ENCODE measurements at regions not wholly inside any gene's neighbourhood (a gene's known extent, or its start where the extent isn't known, plus 50 kb on each side); places are given as distances from the start of the nearest gene placed in this dataset.

GRCh38 chr12:107465625-107466024, 220.0 kb upstream of the PWP1 start:
- FAIRE-seq (no peak), DNase-seq (ENCODE audit: low spot score) (no peak), ATAC-seq (no peak)
- Histone ChIP-seq H3K27me3 (ENCODE audit: control insufficient read depth in 1 of 2, insufficient read depth in 2 of 2, low read length in 2 of 2) (no peaks in the 10 kb centered on the region), H3K9ac (ENCODE audit: insufficient read depth, low read depth, low read length) (no peak overlapping the region), H4K20me1 (ENCODE audit: insufficient read depth, low read length) (0 out of 2 replicates have a peak, but pooled peaks cover 5% of the 10 kb centered on the region), H3K4me2 (ENCODE audit: low read depth, low read length) (no peak overlapping the region), H3K79me2 (ENCODE audit: insufficient read depth, low read length) (no peaks in the 10 kb centered on the region), H3K4me3 (replicated peaks in 1 of 3; ENCODE audit: insufficient read depth in 1 of 3, low read depth in 2 of 3, low read length in 3 of 3) (no peak overlapping the region), H3K9me3 (ENCODE audit: low read length) (no peaks in the 10 kb centered on the region), H3K4me1 (ENCODE audit: insufficient read depth, low read length) (peaks cover 22% of the 10 kb centered on the region), H3K36me3 (replicated peaks in 1 of 2; ENCODE audit: control insufficient read depth in 1 of 2, insufficient read depth in 2 of 2, low read length in 2 of 2) (no peaks in the 10 kb centered on the region), H3K27ac (ENCODE audit: extremely low read length, insufficient read depth, low read length) (no peak overlapping the region), H2AFZ (ENCODE audit: low read length) (no peak overlapping the region)
- BruUV-seq (replicated peaks) = no TSS peak
- ChIA-PET POLR2A (no interaction called here), CTCF (ENCODE audit: low intra/inter-chr PET ratio, low total read pairs) (no interaction called here)
- in situ Hi-C loops (cut with HindIII; ENCODE audit: extremely low pct_ligation_motif_present, low pct_unique_long_range_greater_than_20kb) (no loop called here), intact Hi-C loops (cut with micrococcal nuclease; ENCODE audit: unreplicated experiment) (no loop called here)
- no peak for TF ChIP-seq HHEX (CRISPR knock-in tag; IDR thresholded peaks at IDR 0.05)
- TF ChIP-seq SP4 (CRISPR knock-in tag; IDR thresholded peaks at IDR 0.05) = no peak
- TF ChIP-seq NR2F6 (IDR thresholded peaks at IDR 0.05) = no peak
- TF ChIP-seq NR2F6 (CRISPR knock-in tag; IDR thresholded peaks at IDR 0.05) = no peak
- TF ChIP-seq, protein P1, sequence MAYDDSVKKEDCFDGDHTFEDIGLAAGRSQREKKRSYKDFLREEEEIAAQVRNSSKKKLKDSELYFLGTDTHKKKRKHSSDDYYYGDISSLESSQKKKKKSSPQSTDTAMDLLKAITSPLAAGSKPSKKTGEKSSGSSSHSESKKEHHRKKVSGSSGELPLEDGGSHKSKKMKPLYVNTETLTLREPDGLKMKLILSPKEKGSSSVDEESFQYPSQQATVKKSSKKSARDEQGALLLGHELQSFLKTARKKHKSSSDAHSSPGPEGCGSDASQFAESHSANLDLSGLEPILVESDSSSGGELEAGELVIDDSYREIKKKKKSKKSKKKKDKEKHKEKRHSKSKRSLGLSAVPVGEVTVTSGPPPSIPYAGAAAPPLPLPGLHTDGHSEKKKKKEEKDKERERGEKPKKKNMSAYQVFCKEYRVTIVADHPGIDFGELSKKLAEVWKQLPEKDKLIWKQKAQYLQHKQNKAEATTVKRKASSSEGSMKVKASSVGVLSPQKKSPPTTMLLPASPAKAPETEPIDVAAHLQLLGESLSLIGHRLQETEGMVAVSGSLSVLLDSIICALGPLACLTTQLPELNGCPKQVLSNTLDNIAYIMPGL (CRISPR knock-in tag; IDR thresholded peaks at IDR 0.05; ENCODE audit: borderline replicate concordance in 1 of 2, low read depth in 1 of 2) = no peak
- TF ChIP-seq SP1 (IDR thresholded peaks at IDR 0.05) = no peak
- TF ChIP-seq SP1 (CRISPR knock-in tag; IDR thresholded peaks at IDR 0.05) = no peak
- TF ChIP-seq GMEB2 (CRISPR knock-in tag; IDR thresholded peaks at IDR 0.05; ENCODE audit: low read depth) = no peak
- TF ChIP-seq SOX13 (IDR thresholded peaks at IDR 0.05) = no peak
- no peak for TF ChIP-seq SOX13 (CRISPR knock-in tag; conservative IDR thresholded peaks at IDR 0.05 in 1 of 2, IDR thresholded peaks at IDR 0.05 in 1 of 2)
- WGBS (ENCODE audit: low lambda C conversion rate) = 71% methylated on average over 10 of the region's 11 CpGs
